ENCODE measurements at regions not wholly inside any gene's neighbourhood (a gene's known extent, or its start where the extent isn't known, plus 50 kb on each side); places are given as distances from the start of the nearest gene placed in this dataset.

DNA sequence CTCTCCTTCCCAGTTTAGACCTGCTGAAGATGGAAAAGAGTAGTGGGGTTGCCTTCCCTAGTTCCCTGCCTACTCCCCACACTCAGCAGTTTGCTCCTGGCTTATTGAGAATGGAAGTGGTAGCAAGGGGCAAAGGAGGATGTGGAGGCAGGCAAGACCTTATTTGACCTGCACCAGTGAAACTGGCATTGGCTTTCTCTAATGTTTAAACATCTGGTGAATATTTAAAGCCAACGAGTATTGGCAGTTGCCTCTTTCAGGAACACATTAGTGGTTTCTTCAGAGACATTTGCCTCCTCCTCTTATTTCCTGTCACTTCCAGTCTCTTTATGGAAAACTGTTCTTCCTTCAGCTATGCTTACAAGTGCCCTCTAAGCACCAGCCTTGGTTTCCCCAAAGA lies 62.4 kb upstream of the VAV3 start:
- Histone ChIP-seq H3K9ac (ENCODE audit: low read length) (no peak overlapping the region), H3K36me3 (replicated peaks; ENCODE audit: low read depth, low read length) (no peaks in the 10 kb centered on the region), H3K9me3 (ENCODE audit: insufficient read depth, low read length) (no peaks in the 10 kb centered on the region), H2AFZ (ENCODE audit: low read depth, low read length) (no peak overlapping the region), H3K27ac (ENCODE audit: low read length) (no peak overlapping the region), H3K4me1 (ENCODE audit: low read length) (no peaks in the 10 kb centered on the region), H4K20me1 (ENCODE audit: insufficient read depth, low read length) (no peaks in the 10 kb centered on the region), H3K27me3 (ENCODE audit: low read depth, low read length) (peaks cover 6% of the 10 kb centered on the region), H3K4me3 (ENCODE audit: low read length) (no peak overlapping the region), H3K79me2 (ENCODE audit: low read length) (no peaks in the 10 kb centered on the region), H3K4me2 (ENCODE audit: low read length) (no peak overlapping the region)
- no peak for TF ChIP-seq EZH2phosphoT487 (IDR thresholded peaks at IDR 0.05; ENCODE audit: low read depth)
- TF ChIP-seq, protein P1, sequence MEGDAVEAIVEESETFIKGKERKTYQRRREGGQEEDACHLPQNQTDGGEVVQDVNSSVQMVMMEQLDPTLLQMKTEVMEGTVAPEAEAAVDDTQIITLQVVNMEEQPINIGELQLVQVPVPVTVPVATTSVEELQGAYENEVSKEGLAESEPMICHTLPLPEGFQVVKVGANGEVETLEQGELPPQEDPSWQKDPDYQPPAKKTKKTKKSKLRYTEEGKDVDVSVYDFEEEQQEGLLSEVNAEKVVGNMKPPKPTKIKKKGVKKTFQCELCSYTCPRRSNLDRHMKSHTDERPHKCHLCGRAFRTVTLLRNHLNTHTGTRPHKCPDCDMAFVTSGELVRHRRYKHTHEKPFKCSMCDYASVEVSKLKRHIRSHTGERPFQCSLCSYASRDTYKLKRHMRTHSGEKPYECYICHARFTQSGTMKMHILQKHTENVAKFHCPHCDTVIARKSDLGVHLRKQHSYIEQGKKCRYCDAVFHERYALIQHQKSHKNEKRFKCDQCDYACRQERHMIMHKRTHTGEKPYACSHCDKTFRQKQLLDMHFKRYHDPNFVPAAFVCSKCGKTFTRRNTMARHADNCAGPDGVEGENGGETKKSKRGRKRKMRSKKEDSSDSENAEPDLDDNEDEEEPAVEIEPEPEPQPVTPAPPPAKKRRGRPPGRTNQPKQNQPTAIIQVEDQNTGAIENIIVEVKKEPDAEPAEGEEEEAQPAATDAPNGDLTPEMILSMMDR (IDR thresholded peaks at IDR 0.05; ENCODE audit: low read depth, low read length): no peak

DNA sequence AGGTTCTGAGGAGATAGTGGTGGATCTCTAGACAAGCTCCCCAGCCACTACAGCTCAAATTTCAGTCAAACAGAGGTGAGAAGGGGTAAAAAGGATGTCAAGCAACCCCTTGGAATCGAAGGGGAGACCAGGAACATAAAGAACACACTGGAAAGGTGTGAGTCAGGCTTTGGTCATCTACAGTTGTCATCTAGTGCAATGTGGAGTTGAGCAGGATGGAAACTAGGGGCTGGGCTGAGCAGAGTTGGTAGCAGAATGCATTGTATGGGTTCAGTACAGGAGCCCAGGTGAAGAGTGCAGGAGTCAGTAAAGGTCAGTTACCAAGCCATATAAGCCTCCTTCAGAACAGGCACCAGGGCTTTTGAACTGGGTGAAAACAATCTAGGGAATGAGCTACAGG lies 52.7 kb upstream of the VAV3 start:
- Histone ChIP-seq H3K9ac (ENCODE audit: low read length) (no peak overlapping the region), H3K4me2 (ENCODE audit: low read length) (no peak overlapping the region), H3K9me3 (ENCODE audit: insufficient read depth, low read length) (no peaks in the 10 kb centered on the region), H2AFZ (ENCODE audit: low read depth, low read length) (no peak overlapping the region), H3K27ac (ENCODE audit: low read length) (no peak overlapping the region), H3K27me3 (ENCODE audit: low read depth, low read length) (no peaks in the 10 kb centered on the region), H3K79me2 (ENCODE audit: low read length) (no peaks in the 10 kb centered on the region), H3K4me1 (ENCODE audit: low read length) (no peaks in the 10 kb centered on the region), H3K4me3 (ENCODE audit: low read length) (no peak overlapping the region), H4K20me1 (ENCODE audit: insufficient read depth, low read length) (no peaks in the 10 kb centered on the region), H3K36me3 (replicated peaks; ENCODE audit: low read depth, low read length) (no peaks in the 10 kb centered on the region)
- TF ChIP-seq, protein P1 (IDR thresholded peaks at IDR 0.05; ENCODE audit: low read depth, low read length): no peak
- TF ChIP-seq EZH2phosphoT487 (IDR thresholded peaks at IDR 0.05; ENCODE audit: low read depth): no peak

DNA sequence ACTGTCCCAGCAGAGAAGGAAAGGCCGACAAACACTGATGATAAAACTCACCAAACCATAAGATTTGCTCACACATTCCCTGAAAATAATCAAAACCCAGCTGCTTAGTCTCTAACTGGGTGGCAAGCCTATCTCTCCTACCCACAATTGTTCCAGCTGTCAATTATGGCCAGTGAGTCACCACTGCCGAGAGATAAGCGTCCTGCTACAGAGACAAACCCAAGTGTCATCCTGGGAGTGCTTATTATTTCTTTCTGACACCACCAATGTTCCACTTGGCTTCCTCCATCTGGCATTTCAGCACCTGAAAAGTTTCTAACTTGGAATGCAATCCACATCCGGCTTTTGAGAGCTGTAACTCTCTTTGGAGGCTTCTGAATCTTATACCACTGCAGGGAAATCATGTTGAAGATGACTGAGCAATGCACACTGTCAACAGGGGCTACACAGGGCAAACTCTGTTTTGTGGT lies 51.5 kb upstream of the VAV3 start:
- H3K9ac ChIP-seq (ENCODE audit: low read length): no peak overlapping the region
- no peaks in the 10 kb centered on the region for H3K36me3 ChIP-seq (replicated peaks; ENCODE audit: low read depth, low read length)
- H3K4me3 ChIP-seq (ENCODE audit: low read length): no peak overlapping the region
- TF ChIP-seq EZH2phosphoT487 (IDR thresholded peaks at IDR 0.05; ENCODE audit: low read depth): no peak
- TF ChIP-seq, protein P1 (IDR thresholded peaks at IDR 0.05; ENCODE audit: low read depth, low read length): no peak
- no peaks in the 10 kb centered on the region for H3K27me3 ChIP-seq (ENCODE audit: low read depth, low read length)
- H3K79me2 ChIP-seq (ENCODE audit: low read length): no peaks in the 10 kb centered on the region
- no peaks in the 10 kb centered on the region for H3K4me1 ChIP-seq (ENCODE audit: low read length)
- H3K27ac ChIP-seq (ENCODE audit: low read length): no peak overlapping the region
- H3K9me3 ChIP-seq (ENCODE audit: insufficient read depth, low read length): no peaks in the 10 kb centered on the region
- no peaks in the 10 kb centered on the region for H4K20me1 ChIP-seq (ENCODE audit: insufficient read depth, low read length)
- H3K4me2 ChIP-seq (ENCODE audit: low read length): no peak overlapping the region
- H2AFZ ChIP-seq (ENCODE audit: low read depth, low read length): no peak overlapping the region
